ENCODE measurements at regions not wholly inside any gene's neighbourhood (a gene's known extent, or its start where the extent isn't known, plus 50 kb on each side); places are given as distances from the start of the nearest gene placed in this dataset.

GRCh38 chr6:48311301-48311700 lies 200.3 kb upstream of the PTCHD4 start:
- no peak overlapping the region for H3K27ac Mint-ChIP-seq (ENCODE audit: unreplicated experiment)
- H3K4me3 Mint-ChIP-seq (ENCODE audit: unreplicated experiment) = no peak overlapping the region
- TF ChIP-seq CTCF (IDR thresholded peaks at IDR 0.05) = no peak
- no peak for DNase-seq (ENCODE audit: extremely low spot score, unreplicated experiment)
- no peaks in the 10 kb centered on the region for H3K27me3 Mint-ChIP-seq (ENCODE audit: unreplicated experiment)
- H3K9me3 Mint-ChIP-seq (ENCODE audit: unreplicated experiment) = peaks cover 13% of the 10 kb centered on the region
- H3K4me1 Mint-ChIP-seq (ENCODE audit: unreplicated experiment) = no peaks in the 10 kb centered on the region
- H3K36me3 Mint-ChIP-seq (ENCODE audit: unreplicated experiment) = no peaks in the 10 kb centered on the region

DNA sequence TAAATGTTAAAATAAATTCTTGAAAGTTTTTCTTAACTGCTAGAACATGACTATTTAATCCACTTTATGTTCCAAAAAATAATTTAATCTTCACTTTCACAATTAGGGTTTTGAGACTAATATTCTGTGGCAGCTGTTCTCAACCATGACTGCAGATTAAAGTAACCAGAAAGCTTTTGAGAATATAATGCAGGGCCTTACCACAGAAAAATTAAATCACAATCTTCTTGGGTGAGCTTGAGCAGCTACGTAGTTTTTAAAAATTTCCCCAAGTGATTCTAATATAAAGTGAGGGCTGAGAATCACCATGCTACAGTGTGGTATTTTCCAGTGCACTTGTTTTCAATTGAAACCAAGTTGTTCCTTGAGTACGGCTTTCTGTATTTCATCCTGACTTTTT lies 196.6 kb upstream of the PTCHD4 start:
- no peak for TF ChIP-seq CTCF (IDR thresholded peaks at IDR 0.05)

GRCh38 chr6:48290595-48290994 lies 179.6 kb upstream of the PTCHD4 start:
- TF ChIP-seq CTCF (IDR thresholded peaks at IDR 0.05) = no peak
- Mint-ChIP-seq H3K27me3 (ENCODE audit: unreplicated experiment) (no peaks in the 10 kb centered on the region), H3K4me3 (ENCODE audit: unreplicated experiment) (no peak overlapping the region), H3K4me1 (ENCODE audit: unreplicated experiment) (peaks cover 6% of the 10 kb centered on the region), H3K36me3 (ENCODE audit: unreplicated experiment) (no peaks in the 10 kb centered on the region), H3K27ac (ENCODE audit: unreplicated experiment) (no peak overlapping the region), H3K9me3 (ENCODE audit: unreplicated experiment) (peaks cover 15% of the 10 kb centered on the region)
- no peak for DNase-seq (ENCODE audit: extremely low spot score, unreplicated experiment)

More for the DNA sequence above, 196.6 kb upstream of the PTCHD4 start:
- Mint-ChIP-seq H3K4me3 (ENCODE audit: unreplicated experiment) (no peak overlapping the region), H3K27ac (ENCODE audit: unreplicated experiment) (no peak overlapping the region), H3K36me3 (ENCODE audit: unreplicated experiment) (peaks cover 2% of the 10 kb centered on the region), H3K4me1 (ENCODE audit: unreplicated experiment) (no peaks in the 10 kb centered on the region), H3K9me3 (ENCODE audit: unreplicated experiment) (peaks cover 18% of the 10 kb centered on the region), H3K27me3 (ENCODE audit: unreplicated experiment) (no peaks in the 10 kb centered on the region)
- DNase-seq (ENCODE audit: extremely low spot score, unreplicated experiment) = no peak

- no peak for TF ChIP-seq CTCF (IDR thresholded peaks at IDR 0.05)
- H3K4me1 Mint-ChIP-seq (ENCODE audit: unreplicated experiment) = peaks cover 6% of the 10 kb centered on the region
- no peak for DNase-seq (ENCODE audit: extremely low spot score, unreplicated experiment)
- no peaks in the 10 kb centered on the region for H3K36me3 Mint-ChIP-seq (ENCODE audit: unreplicated experiment)
- no peak overlapping the region for H3K4me3 Mint-ChIP-seq (ENCODE audit: unreplicated experiment)
- no peaks in the 10 kb centered on the region for H3K27me3 Mint-ChIP-seq (ENCODE audit: unreplicated experiment)
- peaks cover 22% of the 10 kb centered on the region for H3K9me3 Mint-ChIP-seq (ENCODE audit: unreplicated experiment)
- H3K27ac Mint-ChIP-seq (ENCODE audit: unreplicated experiment) = no peak overlapping the region
These were observed 178.8 kb upstream of the PTCHD4 start for GRCh38 chr6:48289841-48290240.

DNA sequence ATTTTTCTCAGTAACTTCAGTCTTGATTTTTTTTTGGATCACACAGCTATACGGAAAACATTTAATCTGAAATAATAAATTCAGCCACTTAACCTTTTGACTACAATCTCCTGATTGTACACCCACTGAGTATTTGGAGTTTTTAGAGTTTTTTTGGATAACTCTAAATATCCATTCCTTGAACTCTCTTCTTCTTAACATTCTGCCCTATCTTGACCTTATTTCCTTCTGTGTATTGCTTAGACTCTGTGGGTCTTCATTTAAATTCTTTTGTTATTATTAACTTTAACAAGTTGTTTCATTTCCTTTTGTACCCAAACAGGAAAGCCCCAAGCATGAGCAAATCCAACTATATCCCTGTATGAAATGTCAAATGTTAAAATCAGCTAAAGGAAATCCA lies 170.2 kb upstream of the PTCHD4 start:
- H3K4me1 Mint-ChIP-seq (ENCODE audit: unreplicated experiment) = peaks cover 13% of the 10 kb centered on the region
- DNase-seq (ENCODE audit: extremely low spot score, unreplicated experiment) = no peak
- peaks cover 22% of the 10 kb centered on the region for H3K9me3 Mint-ChIP-seq (ENCODE audit: unreplicated experiment)
- no peaks in the 10 kb centered on the region for H3K36me3 Mint-ChIP-seq (ENCODE audit: unreplicated experiment)
- TF ChIP-seq CTCF (IDR thresholded peaks at IDR 0.05) = no peak
- no peaks in the 10 kb centered on the region for H3K27me3 Mint-ChIP-seq (ENCODE audit: unreplicated experiment)
- no peak overlapping the region for H3K4me3 Mint-ChIP-seq (ENCODE audit: unreplicated experiment)
- no peak overlapping the region for H3K27ac Mint-ChIP-seq (ENCODE audit: unreplicated experiment)
